ENCODE measurements at regions not wholly inside any gene's neighbourhood (a gene's known extent, or its start where the extent isn't known, plus 50 kb on each side); places are given as distances from the start of the nearest gene placed in this dataset.
"Not testable (repeated sequence)": the region's sequence is repeated elsewhere in the genome, so short reads cannot be mapped to it uniquely, and the experiment has no call there.

DNA sequence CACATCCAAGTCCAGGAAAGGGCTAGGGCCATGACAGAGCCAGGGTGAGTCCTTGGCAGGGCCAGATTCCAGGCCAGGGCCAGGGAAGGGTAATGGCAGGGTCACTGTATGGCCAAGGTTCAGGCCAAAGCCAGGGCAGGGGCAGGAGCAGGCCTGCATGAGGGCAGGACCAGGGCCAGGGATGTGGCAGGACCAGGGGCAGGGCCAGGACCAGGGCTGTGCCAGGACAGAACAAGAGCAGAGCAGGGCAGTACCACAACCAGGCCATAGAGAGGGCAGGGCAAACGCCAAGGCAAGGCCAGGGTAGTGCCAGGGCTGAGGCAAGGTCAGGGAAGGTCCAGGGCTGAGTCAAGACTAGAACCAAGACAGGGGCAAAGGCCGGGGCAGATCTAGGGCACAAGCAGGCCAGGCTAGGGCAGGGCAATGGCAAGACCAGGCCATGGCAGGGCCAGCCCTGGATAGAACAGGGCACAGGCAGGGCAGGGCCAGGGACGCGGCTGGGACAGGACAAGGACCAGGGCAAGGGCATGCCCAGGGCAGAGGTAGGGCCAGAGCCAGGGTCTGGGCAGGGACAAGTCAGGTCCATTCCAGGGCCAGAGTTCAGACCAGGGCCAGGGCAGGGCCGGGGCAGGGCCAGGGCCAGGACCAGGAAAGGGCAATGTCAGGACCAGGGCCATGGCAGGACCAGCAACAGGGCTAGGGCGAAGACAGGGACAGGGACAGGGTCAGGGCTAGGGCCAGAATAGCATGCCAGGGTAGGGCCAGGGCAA is 154.8 kb downstream of the LIPI start:
- not testable (repeated sequence) for H3K4me3 ChIP-seq (ENCODE audit: low read length); H3K27me3 Mint-ChIP-seq (ENCODE audit: insufficient read depth); H3K4me3 Mint-ChIP-seq; H3K9me3 ChIP-seq (ENCODE audit: control insufficient read depth, low read length); H3K27ac Mint-ChIP-seq; H3K36me3 ChIP-seq (ENCODE audit: control insufficient read depth, insufficient read depth, low read length); H3K4me1 Mint-ChIP-seq; H3K27me3 ChIP-seq (ENCODE audit: control insufficient read depth, insufficient read depth, low read length, poor library complexity, severe bottlenecking); H3K4me1 ChIP-seq (ENCODE audit: control insufficient read depth, insufficient read depth, low read length); H3K27ac ChIP-seq (ENCODE audit: low read depth, low read length); DNase-seq; H3K9ac ChIP-seq (ENCODE audit: extremely low read depth, low read length, poor library complexity, severe bottlenecking); H3K36me3 Mint-ChIP-seq (ENCODE audit: low read depth)
- WGBS, 2 experiments (ENCODE audit: insufficient coverage in 1 of 2, insufficient read length in 1 of 2), result 92 to 100% methylated on average over 1 to 6 of the region's 6 CpGs
- peaks cover 62% of the 10 kb centered on the region for H3K9me3 Mint-ChIP-seq

DNA sequence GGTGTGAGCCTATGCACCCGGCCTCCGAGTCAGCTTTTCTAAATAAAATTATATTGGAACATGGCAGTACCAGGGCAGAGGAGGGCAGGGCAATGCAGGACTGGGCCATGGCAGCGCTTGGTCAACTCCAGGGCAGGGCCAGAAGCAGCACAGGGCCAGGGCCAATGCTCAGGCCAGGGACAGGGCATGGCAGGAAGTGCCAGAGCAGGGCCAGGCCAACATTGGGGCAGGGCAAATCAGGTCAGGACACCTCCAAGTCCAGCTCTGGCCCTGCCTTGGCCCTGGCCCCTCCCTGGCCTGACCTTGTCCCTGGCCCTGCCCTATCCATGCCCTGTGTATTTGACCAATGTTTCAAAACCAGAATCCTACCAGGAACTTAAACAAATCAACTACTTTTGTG is 156.1 kb downstream of the LIPI start:
- no peaks in the 10 kb centered on the region for H3K9me3 ChIP-seq (ENCODE audit: control insufficient read depth, low read length)
- no peaks in the 10 kb centered on the region for H3K4me1 Mint-ChIP-seq
- no peak overlapping the region for H3K27ac ChIP-seq (ENCODE audit: low read depth, low read length)
- H3K4me1 ChIP-seq (ENCODE audit: control insufficient read depth, insufficient read depth, low read length), result no peaks in the 10 kb centered on the region
- H3K36me3 ChIP-seq (ENCODE audit: control insufficient read depth, insufficient read depth, low read length), result peaks cover 19% of the 10 kb centered on the region
- TF ChIP-seq, protein P1, sequence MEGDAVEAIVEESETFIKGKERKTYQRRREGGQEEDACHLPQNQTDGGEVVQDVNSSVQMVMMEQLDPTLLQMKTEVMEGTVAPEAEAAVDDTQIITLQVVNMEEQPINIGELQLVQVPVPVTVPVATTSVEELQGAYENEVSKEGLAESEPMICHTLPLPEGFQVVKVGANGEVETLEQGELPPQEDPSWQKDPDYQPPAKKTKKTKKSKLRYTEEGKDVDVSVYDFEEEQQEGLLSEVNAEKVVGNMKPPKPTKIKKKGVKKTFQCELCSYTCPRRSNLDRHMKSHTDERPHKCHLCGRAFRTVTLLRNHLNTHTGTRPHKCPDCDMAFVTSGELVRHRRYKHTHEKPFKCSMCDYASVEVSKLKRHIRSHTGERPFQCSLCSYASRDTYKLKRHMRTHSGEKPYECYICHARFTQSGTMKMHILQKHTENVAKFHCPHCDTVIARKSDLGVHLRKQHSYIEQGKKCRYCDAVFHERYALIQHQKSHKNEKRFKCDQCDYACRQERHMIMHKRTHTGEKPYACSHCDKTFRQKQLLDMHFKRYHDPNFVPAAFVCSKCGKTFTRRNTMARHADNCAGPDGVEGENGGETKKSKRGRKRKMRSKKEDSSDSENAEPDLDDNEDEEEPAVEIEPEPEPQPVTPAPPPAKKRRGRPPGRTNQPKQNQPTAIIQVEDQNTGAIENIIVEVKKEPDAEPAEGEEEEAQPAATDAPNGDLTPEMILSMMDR (conservative IDR thresholded peaks at IDR 0.05), result no peak
- H3K4me3 ChIP-seq (ENCODE audit: low read length), result no peak overlapping the region
- H3K27ac Mint-ChIP-seq, result no peak overlapping the region
- H3K27me3 Mint-ChIP-seq (ENCODE audit: insufficient read depth), result no peaks in the 10 kb centered on the region
- peaks cover 4% of the 10 kb centered on the region for H3K36me3 Mint-ChIP-seq (ENCODE audit: low read depth)
- peaks cover 67% of the 10 kb centered on the region for H3K9me3 Mint-ChIP-seq
- WGBS, 2 experiments (ENCODE audit: insufficient coverage in 1 of 2, insufficient read length in 1 of 2), result 91% methylated on average over 3 of the region's 3 CpGs; no CpG with 5 or more reads in 1 of the 2 experiments
- no peak for DNase-seq
- H3K4me3 Mint-ChIP-seq, result no peak overlapping the region
- no peak overlapping the region for H3K9ac ChIP-seq (ENCODE audit: extremely low read depth, low read length, poor library complexity, severe bottlenecking)
- no peaks in the 10 kb centered on the region for H3K27me3 ChIP-seq (ENCODE audit: control insufficient read depth, insufficient read depth, low read length, poor library complexity, severe bottlenecking)

DNA sequence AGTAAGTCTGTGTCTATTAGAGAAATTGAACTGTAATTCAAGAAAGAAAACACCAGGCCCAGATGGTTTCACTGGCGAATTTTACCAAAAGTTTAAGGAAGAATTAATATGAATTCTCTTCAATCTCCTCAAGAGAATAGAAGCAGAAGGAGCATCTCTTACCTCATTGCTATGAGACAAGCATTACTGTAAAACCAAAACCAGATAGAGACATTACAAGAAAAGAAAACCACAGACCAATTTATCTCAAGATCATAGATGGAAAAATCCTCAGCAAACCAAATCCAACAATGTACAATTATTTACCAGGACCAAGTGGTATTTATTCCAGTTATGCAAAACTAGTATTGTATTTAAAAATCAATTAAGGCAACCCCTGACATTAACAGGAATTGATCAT is 160.6 kb downstream of the LIPI start:
- TF ChIP-seq, protein P1 (conservative IDR thresholded peaks at IDR 0.05), result no peak
- Mint-ChIP-seq H3K9me3 (peaks cover 57% of the 10 kb centered on the region), H3K36me3 (ENCODE audit: low read depth) (peaks cover 4% of the 10 kb centered on the region), H3K27ac (no peak overlapping the region), H3K4me1 (peaks cover 9% of the 10 kb centered on the region), H3K4me3 (no peak overlapping the region), H3K27me3 (ENCODE audit: insufficient read depth) (no peaks in the 10 kb centered on the region)
- 60 to 88% methylated on average over 1 of the region's 1 CpG for WGBS, 2 experiments (ENCODE audit: insufficient coverage in 1 of 2, insufficient read length in 1 of 2)
- DNase-seq, result no peak
- Histone ChIP-seq H3K4me1 (ENCODE audit: control insufficient read depth, insufficient read depth, low read length) (peaks cover 9% of the 10 kb centered on the region), H3K36me3 (ENCODE audit: control insufficient read depth, insufficient read depth, low read length) (peaks cover 37% of the 10 kb centered on the region), H3K4me3 (ENCODE audit: low read length) (no peak overlapping the region), H3K9me3 (ENCODE audit: control insufficient read depth, low read length) (no peaks in the 10 kb centered on the region), H3K9ac (ENCODE audit: extremely low read depth, low read length, poor library complexity, severe bottlenecking) (no peak overlapping the region), H3K27me3 (ENCODE audit: control insufficient read depth, insufficient read depth, low read length, poor library complexity, severe bottlenecking) (no peaks in the 10 kb centered on the region), H3K27ac (ENCODE audit: low read depth, low read length) (no peak overlapping the region)

DNA sequence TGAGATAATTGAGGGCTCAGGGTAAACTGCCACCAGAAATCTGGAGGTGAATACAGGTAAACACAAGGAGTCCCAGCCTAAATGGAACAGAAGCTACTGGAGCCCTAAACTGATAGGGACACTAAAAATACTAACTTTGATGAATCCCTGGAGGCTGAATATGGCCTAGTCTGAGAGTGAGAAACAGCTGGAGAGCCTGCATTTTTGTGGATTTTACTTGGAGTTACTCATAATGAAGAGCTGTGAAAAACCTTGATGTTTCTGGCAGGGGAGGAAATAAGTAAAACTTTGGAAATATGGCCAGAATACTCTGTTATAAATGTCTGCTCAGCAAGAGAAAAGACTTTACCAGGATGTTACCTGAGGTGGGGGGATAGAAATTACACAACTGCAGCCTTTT is 164.4 kb downstream of the LIPI start:
- H3K4me3 ChIP-seq (ENCODE audit: low read length), result peak overlapping the region; percentile 52
- no peak overlapping the region for H3K9ac ChIP-seq (ENCODE audit: extremely low read depth, low read length, poor library complexity, severe bottlenecking)
- H3K27ac ChIP-seq (ENCODE audit: low read depth, low read length), result no peak overlapping the region
- peaks cover 9% of the 10 kb centered on the region for H3K4me1 ChIP-seq (ENCODE audit: control insufficient read depth, insufficient read depth, low read length)
- Mint-ChIP-seq H3K4me1 (peaks cover 9% of the 10 kb centered on the region), H3K4me3 (no peak overlapping the region), H3K27me3 (ENCODE audit: insufficient read depth) (no peaks in the 10 kb centered on the region), H3K27ac (no peak overlapping the region), H3K9me3 (peaks cover 46% of the 10 kb centered on the region), H3K36me3 (ENCODE audit: low read depth) (no peaks in the 10 kb centered on the region)
- H3K9me3 ChIP-seq (ENCODE audit: control insufficient read depth, low read length), result no peaks in the 10 kb centered on the region
- DNase-seq, result no peak
- H3K36me3 ChIP-seq (ENCODE audit: control insufficient read depth, insufficient read depth, low read length), result peaks cover 32% of the 10 kb centered on the region
- TF ChIP-seq, protein P1 (conservative IDR thresholded peaks at IDR 0.05), result no peak
- no peaks in the 10 kb centered on the region for H3K27me3 ChIP-seq (ENCODE audit: control insufficient read depth, insufficient read depth, low read length, poor library complexity, severe bottlenecking)
